MM.1S (cell line): ENCODE measurements at regions not wholly inside any gene's neighbourhood (a gene's known extent, or its start where the extent isn't known, plus 50 kb on each side); places are given as distances from the start of the nearest gene placed in this dataset.

Experiments used
- EZH2 ChIP-seq: fragments of 300-600 bp; sonication (generic); optimal IDR thresholded peaks from 2 replicates; pipeline ENCODE3; 2017; ENCODE audit warnings: low read depth, mild to moderate bottlenecking, antibody characterized with exemption, low read length, mixed read lengths
- EZH2phosphoT487 ChIP-seq: fragments of 300-600 bp; sonication (generic); IDR thresholded peaks from 2 replicates; pipeline ENCODE4 v1.6.1; 2018; ENCODE audit warnings: antibody characterized with exemption, low read length
- TF ChIP-seq, protein P1 (sequence below): fragments of 300-600 bp; sonication (generic); IDR thresholded peaks from 2 replicates; pipeline ENCODE4 v1.5.1; 2016; ENCODE audit warnings: antibody characterized with exemption, low read length, mixed read lengths

DNA sequence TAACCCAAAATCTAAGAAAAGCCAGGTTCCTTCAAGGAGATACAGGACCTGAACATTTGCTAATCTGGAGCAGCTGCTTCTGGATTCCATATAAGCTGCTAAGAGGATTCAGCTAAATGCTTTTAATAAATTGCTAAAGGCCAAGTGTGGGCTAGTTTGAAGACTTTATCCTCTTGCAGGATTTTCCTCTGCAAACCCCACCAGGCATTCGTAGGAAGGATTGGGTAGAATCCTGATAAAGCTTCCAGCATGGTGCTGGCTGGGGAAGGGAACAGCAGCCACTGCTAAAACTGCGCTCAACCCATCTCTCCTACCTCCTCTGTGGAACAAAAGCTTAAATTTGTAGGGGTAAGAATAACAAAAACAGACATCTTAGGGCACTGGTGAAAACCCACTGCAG, 61.3 kb upstream of the TAB3 start:
- TF ChIP-seq, protein P1, sequence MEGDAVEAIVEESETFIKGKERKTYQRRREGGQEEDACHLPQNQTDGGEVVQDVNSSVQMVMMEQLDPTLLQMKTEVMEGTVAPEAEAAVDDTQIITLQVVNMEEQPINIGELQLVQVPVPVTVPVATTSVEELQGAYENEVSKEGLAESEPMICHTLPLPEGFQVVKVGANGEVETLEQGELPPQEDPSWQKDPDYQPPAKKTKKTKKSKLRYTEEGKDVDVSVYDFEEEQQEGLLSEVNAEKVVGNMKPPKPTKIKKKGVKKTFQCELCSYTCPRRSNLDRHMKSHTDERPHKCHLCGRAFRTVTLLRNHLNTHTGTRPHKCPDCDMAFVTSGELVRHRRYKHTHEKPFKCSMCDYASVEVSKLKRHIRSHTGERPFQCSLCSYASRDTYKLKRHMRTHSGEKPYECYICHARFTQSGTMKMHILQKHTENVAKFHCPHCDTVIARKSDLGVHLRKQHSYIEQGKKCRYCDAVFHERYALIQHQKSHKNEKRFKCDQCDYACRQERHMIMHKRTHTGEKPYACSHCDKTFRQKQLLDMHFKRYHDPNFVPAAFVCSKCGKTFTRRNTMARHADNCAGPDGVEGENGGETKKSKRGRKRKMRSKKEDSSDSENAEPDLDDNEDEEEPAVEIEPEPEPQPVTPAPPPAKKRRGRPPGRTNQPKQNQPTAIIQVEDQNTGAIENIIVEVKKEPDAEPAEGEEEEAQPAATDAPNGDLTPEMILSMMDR, result no peak
- TF ChIP-seq EZH2phosphoT487 (no peak), EZH2 (no peak)
